GM12864 (cell line): ENCODE measurements at regions not wholly inside any gene's neighbourhood (a gene's known extent, or its start where the extent isn't known, plus 50 kb on each side); places are given as distances from the start of the nearest gene placed in this dataset.

ENCODE experiments used
- DNase-seq: peaks from one replicate; pipeline ENCODE4 v3.0.0-alpha.2; 2011; ENCODE audit warnings: low read depth
- H3K4me3 ChIP-seq: 2 replicates; pipeline ENCODE4 v1.5.1; 2011; ENCODE audit warnings: mild to moderate bottlenecking, low read depth, low read length, control low read depth
- CTCF ChIP-seq: IDR thresholded peaks from 2 replicates; pipeline ENCODE4 v1.5.1; 2011; ENCODE audit warnings: low read depth, mild to moderate bottlenecking, moderate library complexity, low read length, control low read depth, inconsistent platforms; ENCODE audit errors: missing control alignments

GRCh38 chr2:235352541-235352940, 141.3 kb upstream of the AGAP1 start:
- no peak overlapping the region for H3K4me3 ChIP-seq
- no peak for DNase-seq
- no peak for TF ChIP-seq CTCF

GRCh38 chr2:235357881-235358280, 136.0 kb upstream of the AGAP1 start:
- TF ChIP-seq CTCF: no peak
- no peak overlapping the region for H3K4me3 ChIP-seq
- no peak for DNase-seq

- TF ChIP-seq CTCF: no peak
- no peak for DNase-seq
- no peak overlapping the region for H3K4me3 ChIP-seq
Observed at GRCh38 chr2:235358981-235359471, 134.8 kb upstream of the AGAP1 start.

- no peak for TF ChIP-seq CTCF
- DNase-seq: no peak
- no peak overlapping the region for H3K4me3 ChIP-seq
Observed at GRCh38 chr2:235360446-235360845, 133.4 kb upstream of the AGAP1 start.

- no peak for DNase-seq
- TF ChIP-seq CTCF: no peak
- H3K4me3 ChIP-seq: no peak overlapping the region
Observed at GRCh38 chr2:235365743-235366142, 128.1 kb upstream of the AGAP1 start.

- no peak for TF ChIP-seq CTCF
- DNase-seq: no peak
- H3K4me3 ChIP-seq: no peak overlapping the region
Observed at GRCh38 chr2:235366390-235366789, 127.5 kb upstream of the AGAP1 start.

- DNase-seq: no peak
- no peak for TF ChIP-seq CTCF
Observed at GRCh38 chr2:235366807-235367206, 127.0 kb upstream of the AGAP1 start.

More at GRCh38 chr2:235366807-235367206, 127.0 kb upstream of the AGAP1 start:
- no peak overlapping the region for H3K4me3 ChIP-seq
